ENCODE measurements at regions not wholly inside any gene's neighbourhood (a gene's known extent, or its start where the extent isn't known, plus 50 kb on each side); places are given as distances from the start of the nearest gene placed in this dataset.
"Not testable (repeated sequence)": the region's sequence is repeated elsewhere in the genome, so short reads cannot be mapped to it uniquely, and the experiment has no call there.

GRCh38 chr4:122990891-122991290, 68.5 kb upstream of the NUDT6 start:
- TF ChIP-seq CTCF (IDR thresholded peaks at IDR 0.05; ENCODE audit: low read length, missing control alignments), result no peak
- no peak for DNase-seq (ENCODE audit: low read depth)
- H3K4me3 ChIP-seq (replicated peaks; ENCODE audit: low read depth, low read length), result no peak overlapping the region

GRCh38 chr4:122992057-122992456, 69.7 kb upstream of the NUDT6 start:
- H3K4me3 ChIP-seq (replicated peaks; ENCODE audit: low read depth, low read length), result no peak overlapping the region
- peak; percentile 35 for DNase-seq (ENCODE audit: low read depth)
- no peak for TF ChIP-seq CTCF (IDR thresholded peaks at IDR 0.05; ENCODE audit: low read length, missing control alignments)

- no peak for DNase-seq (ENCODE audit: low read depth)
- H3K4me3 ChIP-seq (replicated peaks; ENCODE audit: low read depth, low read length), result no peak overlapping the region
- TF ChIP-seq CTCF (IDR thresholded peaks at IDR 0.05; ENCODE audit: low read length, missing control alignments), result no peak
These were observed 70.2 kb upstream of the NUDT6 start for GRCh38 chr4:122992641-122993040.

- no peak overlapping the region for H3K4me3 ChIP-seq (replicated peaks; ENCODE audit: low read depth, low read length)
- no peak for DNase-seq (ENCODE audit: low read depth)
- no peak for TF ChIP-seq CTCF (IDR thresholded peaks at IDR 0.05; ENCODE audit: low read length, missing control alignments)
These were observed 74.0 kb upstream of the NUDT6 start for GRCh38 chr4:122996350-122996749.

- DNase-seq (ENCODE audit: low read depth), result no peak
- H3K4me3 ChIP-seq (replicated peaks; ENCODE audit: low read depth, low read length), result no peak overlapping the region
- no peak for TF ChIP-seq CTCF (IDR thresholded peaks at IDR 0.05; ENCODE audit: low read length, missing control alignments)
These were observed 75.2 kb upstream of the NUDT6 start for GRCh38 chr4:122997463-122998101.

- DNase-seq (ENCODE audit: low read depth); H3K4me3 ChIP-seq (replicated peaks; ENCODE audit: low read depth, low read length): not testable (repeated sequence)
These were observed 81.7 kb upstream of the NUDT6 start for GRCh38 chr4:123004079-123004478.

- not testable (repeated sequence) for H3K4me3 ChIP-seq (replicated peaks; ENCODE audit: low read depth, low read length); DNase-seq (ENCODE audit: low read depth)
These were observed 82.7 kb upstream of the NUDT6 start for GRCh38 chr4:123005126-123005525.

GRCh38 chr4:123007679-123008078, 85.3 kb upstream of the NUDT6 start:
- H3K4me3 ChIP-seq (replicated peaks; ENCODE audit: low read depth, low read length), result no peak overlapping the region
- no peak for TF ChIP-seq CTCF (IDR thresholded peaks at IDR 0.05; ENCODE audit: low read length, missing control alignments)
- no peak for DNase-seq (ENCODE audit: low read depth)

GRCh38 chr4:123012416-123012815, 90.0 kb upstream of the NUDT6 start:
- not testable (repeated sequence) for H3K4me3 ChIP-seq (replicated peaks; ENCODE audit: low read depth, low read length); DNase-seq (ENCODE audit: low read depth)
